Spleen (tissue), 11 donors: ENCODE measurements at regions not wholly inside any gene's neighbourhood (a gene's known extent, or its start where the extent isn't known, plus 50 kb on each side); places are given as distances from the start of the nearest gene placed in this dataset.

Source experiments
- DNase-seq: peaks from one replicate; pipeline ENCODE4 v3.0.0-alpha.2; 2020
- H3K27ac ChIP-seq, 8 donors: fragments of 200-600 bp; sonication (generic) in 7 of 8; 1 replicate in 4 of 8; 2 replicates in 4 of 8; pipeline versions ENCODE4 v1.5.0 to v1.8.0; 2016 to 2021; ENCODE audit warnings: inconsistent platforms in 4 of 8, mild to moderate bottlenecking in 4 of 8, moderate library complexity in 1 of 8
- H3K27me3 ChIP-seq, 7 donors: fragments of 200-600 bp; sonication (generic) in 6 of 7; replicated peaks in 1 of 7; 1 replicate in 4 of 7; 2 replicates in 3 of 7; pipeline versions ENCODE4 v1.5.0 to v1.8.0; 2016 to 2021; ENCODE audit warnings: inconsistent platforms in 3 of 7, mild to moderate bottlenecking in 1 of 7
- H3K36me3 ChIP-seq, 6 donors: fragments of 200-600 bp; sonication (generic) in 5 of 6; 1 replicate in 4 of 6; 2 replicates in 2 of 6; pipeline versions ENCODE4 v1.5.0 to v1.8.0; 2016 to 2021; ENCODE audit warnings: inconsistent platforms in 2 of 6
- H3K4me1 ChIP-seq, 6 donors: fragments of 200-600 bp; sonication (generic) in 5 of 6; 1 replicate in 3 of 6; 2 replicates in 3 of 6; pipeline versions ENCODE4 v1.5.0 to v1.8.0; 2016 to 2021; ENCODE audit warnings: inconsistent platforms in 3 of 6
- H3K4me3 ChIP-seq, 8 donors: fragments of 200-600 bp; sonication (generic) in 7 of 8; 1 replicate in 4 of 8; 2 replicates in 4 of 8; pipeline versions ENCODE4 v1.5.0 to v1.8.0; 2016 to 2021; ENCODE audit warnings: inconsistent platforms in 4 of 8, mild to moderate bottlenecking in 4 of 8, moderate library complexity in 2 of 8
- H3K9me3 ChIP-seq, 8 donors: fragments of 200-600 bp; sonication (generic) in 7 of 8; 1 replicate in 4 of 8; 2 replicates in 4 of 8; pipeline versions ENCODE4 v1.5.0 to v1.8.0; 2016 to 2021; ENCODE audit warnings: inconsistent platforms in 4 of 8
- POLR2A ChIP-seq, 3 donors: fragments of 450-650 bp; IDR thresholded peaks; one replicate each; pipeline ENCODE4 v1.5.1; 2017; ENCODE audit warnings: antibody characterized with exemption in 3 of 3, mild to moderate bottlenecking in 1 of 3
- POLR2AphosphoS5 ChIP-seq, 3 donors: sonication (generic); formaldehyde crosslinking; IDR thresholded peaks; one replicate each; pipeline ENCODE4 v1.5.1; 2017; ENCODE audit warnings: antibody characterized with exemption in 3 of 3
- WGBS, 5 donors: extraction: QIAGEN DNeasy Blood & Tissue Kit in 3 of 5; methylation state at CpG; one replicate each; pipeline versions ENCODE4 v1.1.5 to v1.1.7; 2013 to 2018; 5-methylcytosine and 5-hydroxymethylcytosine counted together
- intact Hi-C: fragments of 100-400 bp; cut with DNase I; formaldehyde crosslinking; loops from one replicate; pipeline ENCODE4 v1.15.0; 2023; ENCODE audit warnings: low total_unique reads
- TF ChIP-seq, protein P1 (sequence below), 11 experiments: fragments of 200-600 bp in 7 of 11; fragments of 450-650 bp in 4 of 11; sonication (generic) in 4 of 11; IDR thresholded peaks in 8 of 11; conservative IDR thresholded peaks in 3 of 11; 1 replicate in 7 of 11; 2 replicates in 4 of 11; pipeline versions ENCODE4 v1.4.0 to v1.8.0; 2016 to 2021; ENCODE audit warnings: antibody characterized with exemption in 11 of 11, inconsistent platforms in 4 of 11, mild to moderate bottlenecking in 1 of 11
- donor health status: healthy with polysubstance abuse.
- donor health status: DM: no; HTN: no; CAD: no; lungs with moderate emphysema.
- donor health status: DM: no; HTN: no; CAD: no.
- donor health status: Bipolar disorder and iron deficiency.
- donor health status: healthy.
- donor health status: DM: no; HTN: no; CAD: no.
- donor health status: DM: yes; HTN: yes; CAD: no.

GRCh38 chr13:107434347-107434746, 781.0 kb downstream of the LIG4 start:
- 87 to 95% (median 90%) methylated on average over 4 of the region's 4 CpGs for WGBS, 5 donors
- Histone ChIP-seq H3K27me3 (no peaks in the 10 kb centered on the region), H3K36me3 (no peaks in the 10 kb centered on the region), H3K4me1 (no peaks in the 10 kb centered on the region), H3K4me3 (no peak overlapping the region), H3K9me3 (peaks cover 0 to 12% (median 4%) of the 10 kb centered on the region in 8 donors), H3K27ac (no peak overlapping the region)
- no peak for DNase-seq
- intact Hi-C loops, result no loop called here
- TF ChIP-seq POLR2A (IDR thresholded peaks at IDR 0.05), result no peak
- TF ChIP-seq, protein P1, sequence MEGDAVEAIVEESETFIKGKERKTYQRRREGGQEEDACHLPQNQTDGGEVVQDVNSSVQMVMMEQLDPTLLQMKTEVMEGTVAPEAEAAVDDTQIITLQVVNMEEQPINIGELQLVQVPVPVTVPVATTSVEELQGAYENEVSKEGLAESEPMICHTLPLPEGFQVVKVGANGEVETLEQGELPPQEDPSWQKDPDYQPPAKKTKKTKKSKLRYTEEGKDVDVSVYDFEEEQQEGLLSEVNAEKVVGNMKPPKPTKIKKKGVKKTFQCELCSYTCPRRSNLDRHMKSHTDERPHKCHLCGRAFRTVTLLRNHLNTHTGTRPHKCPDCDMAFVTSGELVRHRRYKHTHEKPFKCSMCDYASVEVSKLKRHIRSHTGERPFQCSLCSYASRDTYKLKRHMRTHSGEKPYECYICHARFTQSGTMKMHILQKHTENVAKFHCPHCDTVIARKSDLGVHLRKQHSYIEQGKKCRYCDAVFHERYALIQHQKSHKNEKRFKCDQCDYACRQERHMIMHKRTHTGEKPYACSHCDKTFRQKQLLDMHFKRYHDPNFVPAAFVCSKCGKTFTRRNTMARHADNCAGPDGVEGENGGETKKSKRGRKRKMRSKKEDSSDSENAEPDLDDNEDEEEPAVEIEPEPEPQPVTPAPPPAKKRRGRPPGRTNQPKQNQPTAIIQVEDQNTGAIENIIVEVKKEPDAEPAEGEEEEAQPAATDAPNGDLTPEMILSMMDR (IDR thresholded peaks at IDR 0.05 in 8 of 11, conservative IDR thresholded peaks at IDR 0.05 in 3 of 11), result no peak
- no peak for TF ChIP-seq POLR2AphosphoS5 (IDR thresholded peaks at IDR 0.05)

GRCh38 chr13:107427536-107427935, 787.8 kb downstream of the LIG4 start:
- no peak for DNase-seq
- Histone ChIP-seq H3K9me3 (peaks cover 0 to 22% (median 9%) of the 10 kb centered on the region in 8 donors), H3K4me1 (no peaks in the 10 kb centered on the region), H3K27me3 (no peaks in the 10 kb centered on the region), H3K4me3 (no peak overlapping the region), H3K27ac (no peak overlapping the region), H3K36me3 (no peaks in the 10 kb centered on the region)
- intact Hi-C loops, result no loop called here
- TF ChIP-seq POLR2A (IDR thresholded peaks at IDR 0.05) (no peak), POLR2AphosphoS5 (IDR thresholded peaks at IDR 0.05) (no peak)
- TF ChIP-seq, protein P1 (IDR thresholded peaks at IDR 0.05 in 8 of 11, conservative IDR thresholded peaks at IDR 0.05 in 3 of 11), result no peak

- 66 to 83% (median 76%) methylated on average over 2 of the region's 2 CpGs for WGBS, 5 donors
- intact Hi-C loops, result no loop called here
- H3K36me3 ChIP-seq, result no peaks in the 10 kb centered on the region
- DNase-seq, result no peak
- H3K4me1 ChIP-seq, result no peaks in the 10 kb centered on the region
- no peak for TF ChIP-seq POLR2A (IDR thresholded peaks at IDR 0.05)
- TF ChIP-seq, protein P1 (IDR thresholded peaks at IDR 0.05 in 8 of 11, conservative IDR thresholded peaks at IDR 0.05 in 3 of 11), result no peak
- no peak for TF ChIP-seq POLR2AphosphoS5 (IDR thresholded peaks at IDR 0.05)
- H3K9me3 ChIP-seq, result peaks cover 0 to 11% (median 5%) of the 10 kb centered on the region in 8 donors
- no peak overlapping the region for H3K27ac ChIP-seq
- H3K27me3 ChIP-seq, result no peaks in the 10 kb centered on the region
- H3K4me3 ChIP-seq, result no peak overlapping the region
Measured at GRCh38 chr13:107422421-107422820, 792.9 kb downstream of the LIG4 start.

DNA sequence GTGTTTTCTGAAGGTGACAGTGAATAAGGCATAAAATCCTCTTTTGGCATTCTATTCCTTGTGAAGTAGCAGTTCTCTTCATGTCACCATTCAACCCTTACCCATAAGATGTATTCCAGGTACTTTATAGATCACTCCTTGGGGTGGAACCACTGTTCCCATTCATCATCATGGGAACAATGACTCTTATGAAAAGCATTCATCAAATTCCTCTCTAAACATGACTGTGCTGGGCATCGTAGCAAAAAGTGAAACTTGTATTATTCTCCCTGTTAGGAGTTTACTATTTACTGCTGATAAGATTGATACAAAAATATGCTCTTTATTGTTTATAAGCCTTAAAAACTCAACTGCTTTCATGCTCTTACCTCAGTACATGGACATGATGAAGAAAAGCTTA, 793.4 kb downstream of the LIG4 start:
- H3K4me1 ChIP-seq, result no peaks in the 10 kb centered on the region
- H3K4me3 ChIP-seq, result no peak overlapping the region
- H3K27ac ChIP-seq, result no peak overlapping the region
- H3K27me3 ChIP-seq, result no peaks in the 10 kb centered on the region
- no peaks in the 10 kb centered on the region for H3K36me3 ChIP-seq
- TF ChIP-seq, protein P1 (IDR thresholded peaks at IDR 0.05 in 8 of 11, conservative IDR thresholded peaks at IDR 0.05 in 3 of 11), result no peak
- TF ChIP-seq POLR2AphosphoS5 (IDR thresholded peaks at IDR 0.05) (no peak), POLR2A (IDR thresholded peaks at IDR 0.05) (no peak)
- peaks cover 0 to 11% (median 5%) of the 10 kb centered on the region in 8 donors for H3K9me3 ChIP-seq
- intact Hi-C loops, result no loop called here
- no peak for DNase-seq
- 72 to 89% (median 78%) methylated on average over 1 of the region's 1 CpG for WGBS, 5 donors
